GM18907 (cell line): ENCODE measurements at regions not wholly inside any gene's neighbourhood (a gene's known extent, or its start where the extent isn't known, plus 50 kb on each side); places are given as distances from the start of the nearest gene placed in this dataset.
A peak's percentile ranks its signal among the peaks of the same experiment; 100 is the strongest.

Source experiments
- ATAC-seq: cut with Tn5 transposase; IDR thresholded peaks from one replicate; pipeline ENCODE4 v1.9.1; 2021; ENCODE audit warnings: mild to moderate bottlenecking, moderate library complexity; ENCODE audit not compliant: unreplicated experiment

- ATAC-seq: no peak
Observed at GRCh38 chrX:133159205-133159604, 58.9 kb downstream of the TFDP3 start.

DNA sequence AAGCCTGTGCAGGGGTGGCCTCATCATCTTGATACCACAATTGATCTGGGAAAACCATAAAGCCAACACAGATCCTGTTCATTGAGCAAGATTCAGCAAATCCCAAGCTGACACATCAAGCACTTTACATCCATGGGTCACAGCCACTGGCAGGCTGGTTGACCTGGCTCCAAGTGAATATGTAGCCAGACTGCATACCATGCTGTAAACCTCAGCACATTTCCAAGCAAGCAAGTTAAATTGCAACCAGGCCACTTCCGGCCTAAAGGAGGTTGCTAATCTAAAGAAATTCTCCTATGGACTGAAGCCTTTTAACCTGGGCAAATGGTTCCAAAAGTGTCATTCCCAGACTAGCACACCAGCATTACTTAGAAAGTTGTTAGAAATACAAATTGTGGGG is 54.4 kb upstream of the USP26 start:
- peak; percentile 70 for ATAC-seq

- no peak for ATAC-seq
Observed at GRCh38 chrX:133150730-133151129, 53.8 kb upstream of the USP26 start.
